HG03095 (cell line): ENCODE measurements at regions not wholly inside any gene's neighbourhood (a gene's known extent, or its start where the extent isn't known, plus 50 kb on each side); places are given as distances from the start of the nearest gene placed in this dataset.
"Not testable (repeated sequence)": the region's sequence is repeated elsewhere in the genome, so short reads cannot be mapped to it uniquely, and the experiment has no call there.

Source experiments
- ATAC-seq: cut with Tn5 transposase; IDR thresholded peaks from one replicate; pipeline ENCODE4 v1.9.1; 2021; ENCODE audit warnings: moderate library complexity; ENCODE audit not compliant: unreplicated experiment

DNA sequence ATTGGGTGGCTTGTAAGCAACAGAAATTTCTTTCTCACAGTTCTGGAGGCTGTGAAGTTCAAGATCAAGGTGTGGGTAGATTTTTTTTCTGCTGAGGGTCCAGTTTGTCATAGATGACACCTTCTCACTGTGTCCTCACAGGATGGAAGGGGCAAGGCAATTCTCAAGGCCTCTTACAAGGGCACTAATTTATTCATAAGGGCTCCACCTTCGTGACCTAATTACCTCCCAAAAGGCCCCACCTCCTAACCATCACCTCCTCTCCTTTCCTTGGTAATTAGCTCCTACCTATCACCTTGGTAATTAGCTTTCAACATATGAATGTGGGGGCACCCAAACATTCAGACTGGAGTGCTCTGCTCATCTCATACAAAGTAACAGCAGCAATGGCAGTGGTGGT is 92.3 kb upstream of the CD44 start:
- ATAC-seq: no peak

DNA sequence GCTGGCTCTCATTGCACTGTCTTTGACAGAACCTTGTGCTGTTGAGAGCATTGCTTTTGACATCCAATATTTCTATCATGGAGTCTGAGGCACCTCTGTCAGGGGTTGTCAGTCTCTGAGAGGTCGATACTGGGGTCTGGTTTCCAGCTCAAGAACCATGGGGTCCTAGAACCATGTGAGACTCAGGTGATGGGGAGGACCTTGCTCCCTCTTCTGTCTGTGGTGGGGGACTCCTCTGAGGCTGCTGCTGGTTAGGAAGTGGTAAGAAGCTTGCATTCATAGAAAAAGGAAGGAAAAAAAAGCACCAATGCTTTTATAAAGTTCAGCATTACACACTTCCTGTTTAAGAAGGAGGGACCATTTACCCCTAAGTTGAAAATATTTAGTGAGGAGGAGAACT is 91.8 kb upstream of the CD44 start:
- no peak for ATAC-seq

DNA sequence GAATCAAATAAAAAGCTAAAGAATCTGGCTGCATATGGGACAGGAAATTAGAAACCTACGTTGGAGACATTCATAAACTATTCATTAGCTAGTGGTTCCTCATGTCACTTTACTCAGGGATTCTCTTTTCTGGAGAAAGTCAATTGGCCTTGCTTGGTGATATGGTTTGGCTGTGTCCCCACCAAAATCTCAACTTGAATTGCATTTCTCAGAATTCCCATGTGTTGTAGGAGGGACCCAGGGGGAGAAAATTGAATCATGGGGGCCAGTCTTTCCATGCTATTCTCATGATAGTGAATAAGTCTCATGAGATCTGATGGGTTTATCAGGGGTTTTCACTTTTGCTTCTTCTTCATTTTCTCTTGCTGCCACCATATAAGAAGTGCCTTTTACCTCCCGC is 91.2 kb upstream of the CD44 start:
- no peak for ATAC-seq

DNA sequence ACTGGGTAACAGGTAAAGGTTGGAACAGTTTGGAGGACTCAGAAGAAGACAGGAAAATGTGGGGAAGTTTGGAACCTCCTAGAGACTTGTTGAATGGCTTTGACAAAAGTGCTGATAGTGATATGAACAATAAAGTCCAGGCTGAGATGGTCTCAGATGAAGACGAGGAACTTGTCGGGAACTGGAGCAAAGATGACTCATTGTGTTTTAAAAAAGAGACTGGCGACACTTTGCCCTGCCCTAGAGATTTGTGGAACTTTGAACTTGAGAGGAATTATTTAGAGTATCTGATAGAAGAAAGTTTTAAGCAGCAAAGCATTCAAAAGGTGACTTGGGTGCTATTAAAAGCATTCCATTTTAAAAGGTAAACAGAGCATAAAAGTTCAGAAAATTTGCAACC is 90.6 kb upstream of the CD44 start:
- not testable (repeated sequence) for ATAC-seq

DNA sequence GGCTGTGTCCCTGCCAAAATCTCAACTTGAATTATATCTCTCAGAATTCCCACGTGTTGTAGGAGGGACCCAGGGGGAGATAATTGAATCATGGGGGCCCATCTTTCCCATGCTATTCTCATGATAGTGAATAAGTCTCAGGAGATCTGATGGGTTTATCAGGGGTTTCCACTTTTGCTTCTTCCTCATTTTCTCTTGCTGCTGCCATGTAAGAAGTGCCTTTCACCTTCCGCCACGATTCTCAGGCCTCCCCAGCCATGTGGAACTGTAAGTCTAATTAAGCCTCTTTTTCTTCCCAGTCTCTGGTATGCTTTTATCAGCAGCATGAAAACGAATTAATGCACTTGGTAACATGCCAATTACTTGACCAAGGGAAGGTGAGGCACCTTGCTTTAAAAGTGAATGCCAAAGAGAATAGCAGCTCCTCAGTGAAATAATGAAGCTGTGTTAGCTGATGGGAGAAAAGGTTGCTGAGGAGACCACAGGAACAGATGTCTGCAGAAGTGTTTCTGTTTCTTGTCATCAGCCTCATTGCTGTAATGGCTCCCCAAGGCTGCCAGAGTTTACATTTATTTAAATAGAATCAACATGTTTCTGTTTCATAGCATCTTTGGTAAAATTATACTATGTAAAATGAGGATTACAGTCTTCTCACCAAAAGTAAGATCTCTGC is 89.0 kb upstream of the CD44 start:
- peak; percentile 67 for ATAC-seq

DNA sequence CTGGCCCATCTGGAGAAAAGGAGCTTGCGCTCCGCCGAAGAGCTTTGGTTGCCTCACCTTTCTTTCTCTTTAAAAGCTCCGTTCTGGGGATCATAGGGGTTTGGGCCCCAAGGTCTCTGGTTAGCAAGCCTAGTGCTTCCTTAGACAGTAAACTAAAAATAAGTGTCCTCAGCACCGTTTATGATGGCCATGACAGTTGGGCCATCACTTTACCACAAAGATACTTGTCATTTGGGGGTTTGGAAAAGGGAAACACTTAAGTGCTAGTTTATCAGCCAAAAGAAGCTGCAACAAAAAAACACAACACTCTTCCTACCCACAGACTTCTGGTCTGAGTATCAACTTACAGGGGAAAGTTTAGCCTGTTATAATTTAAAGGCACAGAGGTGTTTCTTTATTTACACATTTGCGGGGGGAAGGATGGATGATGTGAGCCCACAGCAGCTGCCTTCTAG is 88.4 kb upstream of the CD44 start:
- ATAC-seq: peak; percentile 33

DNA sequence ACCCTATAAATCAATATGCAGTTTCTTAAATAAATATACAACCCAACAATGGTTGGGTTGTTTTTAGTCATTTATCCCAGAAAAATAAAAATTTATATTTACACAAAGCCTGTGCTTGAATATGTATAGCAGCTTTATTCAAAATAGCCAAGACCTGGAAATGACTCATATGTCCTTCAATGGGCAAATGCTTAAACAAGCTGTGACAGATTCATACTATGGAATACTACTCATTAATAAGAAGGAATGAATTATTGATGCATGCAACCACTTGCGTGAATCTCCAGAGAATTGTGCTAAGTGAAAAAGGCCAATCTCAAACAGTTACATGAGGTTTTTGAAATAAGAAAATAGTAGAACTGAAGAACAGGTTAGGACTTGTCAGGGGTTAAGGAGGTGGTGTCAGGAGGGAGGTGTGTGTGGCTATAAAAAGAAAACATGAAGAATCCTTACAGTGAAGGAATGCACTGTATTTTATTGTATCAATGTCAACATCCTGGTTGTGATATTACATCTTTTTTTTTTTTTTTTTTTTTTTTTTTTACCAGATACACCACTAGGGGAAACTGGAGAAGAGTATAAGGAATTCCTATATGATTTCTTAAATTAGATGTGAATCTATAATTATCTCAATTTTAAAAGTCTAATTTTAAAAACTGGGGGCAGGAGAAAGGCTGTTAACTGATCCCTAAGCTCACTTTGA is 82.4 kb upstream of the CD44 start:
- ATAC-seq: no peak

DNA sequence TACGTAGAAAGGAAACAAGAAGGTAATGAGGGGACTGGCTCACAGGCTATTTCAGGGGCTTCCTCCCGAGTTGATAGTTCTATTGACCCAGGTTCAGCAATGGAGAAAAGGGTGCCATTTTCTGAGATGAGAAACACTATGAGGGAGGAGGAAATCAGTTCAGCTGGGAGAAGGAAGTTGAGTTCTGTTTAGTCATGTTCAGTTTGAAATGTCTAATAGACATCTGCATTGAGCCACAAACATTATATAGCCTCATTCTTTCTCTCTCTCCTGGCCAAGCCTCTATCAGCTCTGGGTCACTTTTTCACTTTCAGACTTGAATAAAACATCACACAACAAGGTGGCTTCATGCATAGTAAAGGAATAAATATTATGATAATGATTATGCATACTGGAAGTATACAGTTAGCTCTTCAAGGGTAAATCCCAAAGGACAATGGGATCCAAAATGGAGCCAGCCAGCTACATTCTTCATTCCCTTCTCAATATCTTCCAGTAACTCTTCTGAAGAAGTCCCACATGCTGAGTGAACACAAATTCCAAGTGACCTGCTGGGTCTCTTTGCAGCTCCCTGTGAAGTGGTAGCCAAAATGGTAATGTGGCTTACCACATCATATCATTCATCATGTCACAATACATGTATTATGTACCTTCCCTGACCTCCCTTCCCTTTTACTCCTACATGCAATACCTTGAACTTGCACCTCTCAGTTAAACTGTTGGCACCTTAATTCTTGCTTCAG is 80.9 kb upstream of the CD44 start:
- no peak for ATAC-seq

DNA sequence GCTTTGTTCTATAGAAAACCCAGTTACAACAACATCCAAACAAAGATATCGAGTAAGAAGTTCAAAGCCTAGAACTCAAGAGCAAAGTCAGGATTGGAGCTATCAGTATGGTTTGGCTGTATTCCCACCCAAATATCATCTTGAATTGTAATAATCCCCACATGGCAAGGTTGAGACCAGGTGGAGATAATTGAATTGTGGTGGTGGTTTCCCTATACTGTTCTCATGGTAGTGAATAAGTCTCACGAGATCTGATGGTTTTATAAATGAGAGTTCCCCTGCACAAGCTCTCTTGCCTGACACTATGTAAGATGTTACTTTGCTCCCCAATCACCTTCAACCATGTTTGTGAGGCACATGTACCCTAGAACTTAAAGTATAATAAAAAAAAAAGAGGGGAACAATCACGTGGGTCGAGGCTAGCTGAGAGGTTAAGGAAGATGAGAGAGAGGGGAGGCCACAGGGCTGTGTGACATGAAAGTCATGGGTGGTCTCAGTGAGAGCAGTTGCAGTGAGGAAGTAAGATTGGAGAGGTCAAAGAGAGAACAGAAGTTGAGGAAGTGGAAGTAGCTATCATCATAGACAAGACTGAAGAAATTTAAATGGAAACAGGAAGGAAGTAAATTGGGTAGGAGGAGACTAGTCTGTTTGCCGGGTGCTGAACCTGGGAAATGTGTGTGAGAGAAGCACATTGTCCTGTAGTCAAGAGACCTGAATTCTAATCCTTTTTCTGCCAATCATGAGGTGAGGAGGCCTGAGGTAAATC is 80.1 kb upstream of the CD44 start:
- no peak for ATAC-seq

DNA sequence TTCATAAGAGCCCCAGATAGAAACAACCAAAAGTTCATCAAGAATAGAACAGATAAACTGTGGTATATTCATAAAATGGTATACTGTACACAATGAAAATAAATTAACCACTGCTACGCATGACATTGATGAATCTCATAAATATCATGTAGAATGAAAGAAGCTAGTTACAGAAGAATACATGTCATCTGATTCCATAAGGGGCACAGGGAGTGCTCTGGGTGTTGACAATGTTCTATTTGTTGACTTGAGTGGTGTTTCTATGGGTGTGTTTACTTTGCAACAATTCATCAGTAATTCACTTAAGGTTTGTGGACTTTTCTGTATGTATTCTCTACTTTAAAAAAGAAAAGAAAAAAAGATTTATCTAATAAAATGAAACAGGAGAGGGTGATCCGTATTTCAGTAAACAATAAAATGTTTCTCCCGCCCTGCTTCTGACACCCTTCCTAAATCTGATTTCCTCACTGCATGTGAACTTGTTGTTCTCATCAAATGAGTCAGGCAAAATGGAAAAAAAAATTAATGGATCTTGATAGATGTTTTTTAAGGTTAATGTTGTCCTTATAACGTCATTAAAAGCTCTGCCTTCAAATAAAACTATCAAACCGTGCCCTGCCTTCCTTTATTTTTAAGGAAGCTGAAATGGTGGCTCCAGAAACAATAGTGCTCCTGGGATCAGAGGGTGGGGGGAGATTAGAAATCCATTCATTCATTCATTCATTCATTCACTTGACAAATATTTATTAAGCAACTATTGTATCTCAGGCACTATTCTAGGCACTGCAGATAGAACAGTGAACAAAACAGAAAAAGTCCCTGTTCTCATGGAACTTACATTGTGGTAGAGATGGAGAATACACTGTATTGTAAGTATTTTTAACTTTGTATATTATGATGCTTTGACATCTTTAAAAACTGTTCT is 77.2 kb upstream of the CD44 start:
- no peak for ATAC-seq

DNA sequence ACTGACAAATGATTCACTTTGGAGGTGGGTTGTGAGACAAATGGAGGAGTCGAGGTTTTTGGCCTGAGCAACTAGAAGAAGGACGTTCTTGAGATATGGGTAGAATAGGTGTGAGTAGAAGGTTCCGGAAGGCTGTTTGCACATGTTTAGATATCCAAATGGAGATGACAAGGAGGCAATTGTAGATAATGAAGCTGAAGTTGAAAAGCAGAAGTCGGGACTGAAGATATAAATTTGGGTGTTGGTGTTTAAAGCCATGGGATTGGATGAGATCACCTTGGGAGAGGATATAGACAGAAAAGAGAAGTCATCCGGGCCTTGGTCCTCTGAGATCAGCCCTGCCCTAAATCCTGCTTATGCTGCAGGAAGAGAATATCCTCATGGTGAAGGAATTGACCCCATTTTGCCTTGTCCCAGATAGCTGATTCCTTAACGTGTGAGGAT is 75.5 kb upstream of the CD44 start:
- no peak for ATAC-seq

DNA sequence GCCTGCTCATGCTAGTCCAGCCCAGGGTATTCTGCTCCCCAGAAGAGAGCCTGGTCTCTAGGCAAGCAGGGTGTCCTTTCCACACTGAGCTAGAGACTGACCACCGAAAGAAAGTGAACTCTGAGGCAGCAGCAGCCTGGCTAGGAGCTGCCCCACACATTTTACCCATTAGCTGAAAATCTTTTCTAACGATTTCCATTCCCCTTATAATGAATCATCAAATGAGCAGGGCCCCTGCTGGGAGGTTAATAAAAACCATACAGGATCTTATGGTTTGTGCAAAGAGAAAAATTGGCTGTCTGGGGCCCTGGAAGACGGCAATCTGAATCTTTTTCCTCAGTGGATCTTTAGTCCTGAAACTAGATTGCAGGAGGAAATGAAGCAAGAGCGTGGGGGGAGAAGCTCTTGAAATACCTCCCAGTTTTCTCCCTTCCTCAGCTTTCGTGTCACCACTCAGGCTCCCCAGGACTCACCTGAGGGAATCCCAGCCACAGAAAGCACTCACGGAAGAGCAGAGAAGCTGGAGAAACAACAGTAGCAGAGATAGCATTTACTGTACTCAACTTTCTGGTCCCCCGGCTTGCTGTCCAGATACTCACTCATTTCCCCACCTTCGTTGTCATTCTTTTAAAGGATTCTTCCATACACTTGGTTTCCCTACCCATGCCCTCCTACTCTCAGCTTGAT is 74.7 kb upstream of the CD44 start:
- ATAC-seq: no peak

DNA sequence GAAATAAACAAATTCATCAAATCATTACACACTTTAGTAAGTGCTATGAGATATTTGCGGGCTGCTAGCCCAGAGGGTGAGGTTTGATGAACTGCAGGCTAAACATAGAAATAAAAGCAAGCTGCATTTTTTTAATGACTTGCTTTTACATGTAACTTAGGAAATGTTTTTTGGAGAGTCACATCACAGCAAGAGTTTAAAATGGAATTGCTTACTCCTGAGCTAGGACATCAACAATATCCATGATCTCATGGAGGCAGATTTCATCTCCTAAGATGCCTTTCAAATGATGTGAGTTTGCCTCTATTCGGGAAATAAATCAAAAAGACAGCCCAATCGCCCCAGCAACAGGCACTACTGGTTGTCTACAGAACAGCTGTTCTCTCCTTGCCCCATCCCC is 73.4 kb upstream of the CD44 start:
- no peak for ATAC-seq

DNA sequence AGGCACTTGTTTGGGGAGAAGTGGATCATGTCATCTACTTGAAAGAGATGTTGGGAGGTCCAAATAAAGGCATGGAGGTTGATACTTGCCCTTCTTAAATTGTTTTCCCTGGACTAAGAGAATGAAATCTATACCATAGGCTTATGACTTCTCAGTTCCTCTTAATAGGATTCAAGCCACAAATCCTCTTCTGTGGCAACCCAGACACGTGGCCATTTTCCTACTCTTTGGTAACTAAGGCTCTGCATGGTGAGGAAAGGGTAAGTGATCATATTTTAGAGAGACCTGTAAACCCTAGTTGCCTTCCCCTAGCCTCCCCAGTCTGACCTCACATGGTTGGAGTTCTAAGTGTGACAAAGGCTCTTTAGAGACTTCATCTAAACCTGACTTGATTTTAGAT is 72.9 kb upstream of the CD44 start:
- ATAC-seq: no peak

DNA sequence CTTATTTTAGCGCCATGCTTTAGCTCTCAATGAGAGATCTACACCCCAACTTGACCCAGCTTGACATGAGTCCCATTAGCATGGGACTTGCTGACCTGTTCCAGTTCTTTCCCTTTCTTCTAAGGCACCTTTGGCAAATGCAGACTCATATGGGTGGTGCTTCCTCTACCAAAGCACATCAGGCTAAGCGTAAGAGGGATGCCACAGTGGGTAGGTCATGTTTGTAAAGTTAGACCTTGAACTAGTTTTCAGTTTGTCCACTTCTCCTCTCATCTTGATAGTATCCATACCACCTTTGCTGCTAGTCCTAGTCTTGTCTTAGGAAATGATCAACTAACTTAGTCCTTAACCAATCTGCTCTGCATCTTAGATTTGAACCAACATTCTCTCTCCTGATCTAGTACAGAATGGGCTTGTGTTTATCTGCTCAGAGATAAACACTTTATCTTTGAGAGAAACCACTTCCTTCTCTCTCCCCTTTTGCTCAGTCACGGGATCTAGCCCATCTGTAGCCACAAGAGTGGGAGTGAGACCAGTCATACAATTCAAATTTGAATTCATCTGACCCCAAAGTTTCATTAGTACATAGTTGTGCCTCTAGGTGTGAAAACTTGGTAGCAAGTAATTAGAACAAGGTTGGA is 72.1 kb upstream of the CD44 start:
- peak; percentile 60 for ATAC-seq

DNA sequence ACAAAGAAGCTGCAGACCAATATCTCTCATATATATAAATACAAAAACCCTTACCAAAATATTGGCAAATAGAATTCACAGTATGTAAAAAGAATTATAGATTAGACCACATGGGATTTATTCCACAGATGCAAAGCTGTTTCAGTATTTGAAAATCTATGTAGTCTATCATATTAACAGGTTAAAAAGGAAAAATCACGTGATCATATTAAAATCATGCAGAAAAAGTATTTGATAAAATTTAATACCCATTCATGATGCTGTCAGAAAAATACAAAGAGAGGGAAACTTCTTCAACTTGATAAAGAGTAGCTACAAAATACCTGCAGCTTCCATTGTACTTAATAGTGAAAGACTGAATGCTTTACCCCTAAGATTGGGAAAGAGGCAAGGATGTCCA is 67.2 kb upstream of the CD44 start:
- no peak for ATAC-seq

DNA sequence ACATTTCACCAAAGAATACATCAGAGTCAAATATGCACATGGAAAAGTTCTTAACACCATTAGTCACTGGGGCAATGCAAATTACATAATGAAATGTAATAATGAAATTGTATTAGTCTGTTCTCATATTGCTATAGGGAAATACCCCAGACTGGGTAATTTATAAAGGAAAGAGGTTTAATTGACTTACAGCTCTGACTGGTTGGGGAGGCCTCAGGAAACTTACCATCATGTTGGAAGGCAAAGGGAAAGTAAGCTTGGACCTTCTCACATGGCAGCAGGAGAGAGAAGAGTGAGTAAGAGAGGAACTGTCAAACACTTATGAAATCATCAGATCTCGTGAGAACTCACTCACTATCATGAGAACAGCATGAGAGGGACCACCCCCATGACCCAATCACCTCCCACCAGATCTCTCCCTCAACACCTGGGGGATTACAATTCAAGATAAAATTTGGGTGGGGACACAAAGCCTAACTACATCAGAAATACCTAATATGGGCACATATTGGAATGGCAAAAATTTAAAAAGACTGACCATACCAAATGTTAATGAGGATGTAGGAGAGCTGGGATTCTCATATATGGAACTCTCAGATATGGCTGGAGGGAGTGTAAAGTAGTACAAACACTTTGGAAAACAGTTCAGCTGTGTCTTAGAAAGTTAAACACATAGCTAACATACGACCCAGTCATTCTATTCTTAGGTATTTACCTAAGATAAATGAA is 65.1 kb upstream of the CD44 start:
- ATAC-seq: no peak
